BE2C (cell line): ENCODE measurements at regions not wholly inside any gene's neighbourhood (a gene's known extent, or its start where the extent isn't known, plus 50 kb on each side); places are given as distances from the start of the nearest gene placed in this dataset.

Experiments used
- DNase-seq: peaks from one replicate; pipeline ENCODE4 v3.0.0-alpha.2; 2020
- H3K27me3 ChIP-seq: fragments of 250-450 bp; sonication (Bioruptor Pico); 2 replicates; pipeline ENCODE4 v1.5.1; 2020; ENCODE audit warnings: mild to moderate bottlenecking
- H3K36me3 ChIP-seq: fragments of 250-450 bp; sonication (Bioruptor Pico); 2 replicates; pipeline ENCODE4 v1.5.1; 2020; ENCODE audit warnings: mild to moderate bottlenecking
- H3K4me1 ChIP-seq: fragments of 250-450 bp; sonication (Bioruptor Pico); 2 replicates; pipeline ENCODE4 v1.5.1; 2020
- H3K4me3 ChIP-seq: 2 replicates; pipeline ENCODE4 v1.5.1; 2011; ENCODE audit warnings: low read depth, low read length
- H3K9me3 ChIP-seq: fragments of 250-450 bp; sonication (Bioruptor Pico); 2 replicates; pipeline ENCODE4 v1.5.1; 2020
- CTCF ChIP-seq: IDR thresholded peaks from 2 replicates; pipeline ENCODE4 v1.5.1; 2012; ENCODE audit warnings: mild to moderate bottlenecking, low read depth, low read length

GRCh38 chr11:38208951-38209350 is 1610.9 kb upstream of the RAG2 start:
- H3K4me1 ChIP-seq = no peaks in the 10 kb centered on the region
- H3K36me3 ChIP-seq = no peaks in the 10 kb centered on the region
- no peaks in the 10 kb centered on the region for H3K9me3 ChIP-seq
- H3K27me3 ChIP-seq = no peaks in the 10 kb centered on the region
- TF ChIP-seq CTCF = no peak
- no peak overlapping the region for H3K4me3 ChIP-seq
- no peak for DNase-seq

GRCh38 chr11:38206663-38207062 is 1608.6 kb upstream of the RAG2 start:
- TF ChIP-seq CTCF = no peak
- Histone ChIP-seq H3K36me3 (no peaks in the 10 kb centered on the region), H3K9me3 (no peaks in the 10 kb centered on the region), H3K4me3 (no peak overlapping the region), H3K4me1 (no peaks in the 10 kb centered on the region), H3K27me3 (no peaks in the 10 kb centered on the region)
- DNase-seq = no peak

- no peak for TF ChIP-seq CTCF
- DNase-seq = no peak
Measured at GRCh38 chr11:38191101-38191500, 1593.1 kb upstream of the RAG2 start.

GRCh38 chr11:38182126-38182866 is 1584.3 kb upstream of the RAG2 start:
- no peak for DNase-seq
- H3K4me3 ChIP-seq = no peak overlapping the region

More at GRCh38 chr11:38191101-38191500, 1593.1 kb upstream of the RAG2 start:
- Histone ChIP-seq H3K4me1 (no peaks in the 10 kb centered on the region), H3K4me3 (no peak overlapping the region), H3K9me3 (no peaks in the 10 kb centered on the region), H3K36me3 (no peaks in the 10 kb centered on the region), H3K27me3 (no peaks in the 10 kb centered on the region)

GRCh38 chr11:38176686-38177322 is 1578.8 kb upstream of the RAG2 start:
- Histone ChIP-seq H3K4me3 (no peak overlapping the region), H3K27me3 (no peaks in the 10 kb centered on the region), H3K9me3 (no peaks in the 10 kb centered on the region), H3K4me1 (no peaks in the 10 kb centered on the region), H3K36me3 (no peaks in the 10 kb centered on the region)
- DNase-seq = no peak
- TF ChIP-seq CTCF = no peak

More at GRCh38 chr11:38182126-38182866, 1584.3 kb upstream of the RAG2 start:
- Histone ChIP-seq H3K36me3 (no peaks in the 10 kb centered on the region), H3K4me1 (no peaks in the 10 kb centered on the region), H3K9me3 (no peaks in the 10 kb centered on the region), H3K27me3 (no peaks in the 10 kb centered on the region)
- TF ChIP-seq CTCF = no peak

- H3K4me3 ChIP-seq = no peak overlapping the region
- DNase-seq = no peak
- TF ChIP-seq CTCF = no peak
- no peaks in the 10 kb centered on the region for H3K4me1 ChIP-seq
- no peaks in the 10 kb centered on the region for H3K27me3 ChIP-seq
- no peaks in the 10 kb centered on the region for H3K36me3 ChIP-seq
- no peaks in the 10 kb centered on the region for H3K9me3 ChIP-seq
Measured at GRCh38 chr11:38173676-38174075, 1575.6 kb upstream of the RAG2 start.
